Keratinocyte (primary cell): ENCODE measurements at regions not wholly inside any gene's neighbourhood (a gene's known extent, or its start where the extent isn't known, plus 50 kb on each side); places are given as distances from the start of the nearest gene placed in this dataset.

Experiments used
- DNase-seq: peaks from one replicate; pipeline ENCODE4 v3.0.0-alpha.2; 2011; ENCODE audit warnings: low read depth, missing footprints, low spot score
- FAIRE-seq: peaks from 2 replicates; lab custom pipeline; 2011; peaks lifted over from hg19 to GRCh38; lab: Jason Lieb, UNC
- H2AFZ ChIP-seq: 2 replicates; pipeline ENCODE4 v1.6.0; 2012; ENCODE audit warnings: low read length, control low read depth, inconsistent platforms; ENCODE audit not compliant: control insufficient read depth
- H3K27ac ChIP-seq: 2 replicates; pipeline ENCODE4 v1.5.1; 2011; ENCODE audit warnings: low read length; ENCODE audit not compliant: control insufficient read depth, insufficient read depth
- H3K27me3 ChIP-seq: 3 replicates; pipeline ENCODE4 v1.6.0; 2011; ENCODE audit warnings: low read length; ENCODE audit not compliant: control insufficient read depth, insufficient read depth; ENCODE audit errors: extremely low read depth
- H3K36me3 ChIP-seq, 2 experiments: 2 replicates in 1 of 2; 3 replicates in 1 of 2; pipeline ENCODE4 v1.5.1; 2011; ENCODE audit warnings: low read length in 2 of 2, mild to moderate bottlenecking in 1 of 2; ENCODE audit not compliant: control insufficient read depth in 2 of 2, insufficient read depth in 2 of 2; ENCODE audit errors: extremely low read depth in 1 of 2
- H3K4me1 ChIP-seq: 3 replicates; pipeline ENCODE4 v1.5.1; 2011; ENCODE audit warnings: low read length; ENCODE audit not compliant: control insufficient read depth, insufficient read depth; ENCODE audit errors: extremely low read depth
- H3K4me2 ChIP-seq: 3 replicates; pipeline ENCODE4 v1.6.0; 2011; ENCODE audit warnings: low read depth, low read length; ENCODE audit not compliant: control insufficient read depth, insufficient read depth; ENCODE audit errors: extremely low read depth
- H3K4me3 ChIP-seq, 3 experiments: fragments of 200-600 bp in 1 of 3; sonication (generic) in 1 of 3; 2 replicates in 2 of 3; 3 replicates in 1 of 3; pipeline ENCODE4 v1.5.1; 2011 to 2016; ENCODE audit warnings: low read length in 3 of 3, mild to moderate bottlenecking in 3 of 3, control low read depth in 2 of 3, inconsistent platforms in 1 of 3, low read depth in 1 of 3, mixed read lengths in 1 of 3, mixed run types in 1 of 3, moderate library complexity in 1 of 3; ENCODE audit not compliant: control insufficient read depth in 2 of 3, insufficient read depth in 2 of 3; ENCODE audit errors: extremely low read depth in 1 of 3
- H3K79me2 ChIP-seq: 2 replicates; pipeline ENCODE4 v1.6.0; 2012; ENCODE audit warnings: low read length; ENCODE audit not compliant: control insufficient read depth, insufficient read depth
- H3K9ac ChIP-seq: 3 replicates; pipeline ENCODE4 v1.6.0; 2011; ENCODE audit warnings: low read length; ENCODE audit not compliant: control insufficient read depth, insufficient read depth; ENCODE audit errors: extremely low read depth
- H3K9me1 ChIP-seq: 3 replicates; pipeline ENCODE4 v1.6.0; 2011; ENCODE audit warnings: low read length; ENCODE audit not compliant: control insufficient read depth, insufficient read depth; ENCODE audit errors: extremely low read depth
- H3K9me3 ChIP-seq: 2 replicates; pipeline ENCODE4 v1.5.1; 2012; ENCODE audit warnings: low read depth, low read length; ENCODE audit not compliant: control insufficient read depth
- H4K20me1 ChIP-seq: 3 replicates; pipeline ENCODE4 v1.6.0; 2011; ENCODE audit warnings: low read length; ENCODE audit not compliant: control insufficient read depth, insufficient read depth; ENCODE audit errors: extremely low read depth
- EZH2 ChIP-seq: IDR thresholded peaks from one replicate; pipeline ENCODE4 v1.6.1; 2012; ENCODE audit warnings: inconsistent platforms, mild to moderate bottlenecking, low read length, moderate library complexity
- dilution Hi-C: fragments of 300-500 bp; cut with MboI; formaldehyde crosslinking; loops from one replicate; pipeline ENCODE4 v1.7.0; 2020; ENCODE audit warnings: low sequenced_read_pairs; ENCODE audit not compliant: extremely low pct_ligation_motif_present
- TF ChIP-seq, protein P1 (sequence below), 3 experiments: IDR thresholded peaks in 1 of 3; conservative IDR thresholded peaks in 1 of 3; optimal IDR thresholded peaks in 1 of 3; 2 replicates in 2 of 3; 3 replicates in 1 of 3; pipeline versions ENCODE3 to v1.5.1; 2011; ENCODE audit warnings: low read length in 3 of 3, mild to moderate bottlenecking in 3 of 3, moderate library complexity in 2 of 3, control low read depth in 1 of 3, inconsistent platforms in 1 of 3; ENCODE audit not compliant: insufficient read depth in 2 of 3; ENCODE audit errors: extremely low read depth in 1 of 3

DNA sequence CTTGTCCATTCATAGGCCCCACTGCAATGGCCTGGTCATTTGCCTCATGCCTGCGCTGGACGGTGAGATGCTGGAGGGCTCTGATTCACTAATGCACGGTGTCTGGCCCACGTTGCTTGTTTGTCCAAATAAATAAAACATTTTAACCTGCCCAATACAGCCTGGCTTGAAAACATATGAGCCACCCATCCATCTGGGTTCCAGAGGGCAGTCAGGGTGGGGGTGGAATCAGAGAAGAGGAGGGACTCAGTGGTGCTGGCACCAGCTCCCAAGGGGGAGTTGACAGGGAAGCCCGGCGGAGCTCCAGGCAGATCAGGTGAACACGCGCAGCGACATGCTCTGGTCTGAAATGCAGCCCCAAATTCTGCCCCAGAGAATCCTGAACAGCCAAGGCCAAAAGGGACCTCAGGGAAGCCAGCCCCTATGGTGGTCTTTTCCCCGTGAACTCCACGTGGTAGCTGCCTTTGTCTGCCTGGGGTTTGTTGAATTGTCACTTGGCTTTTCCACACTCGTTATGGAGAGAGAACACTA is 265.2 kb downstream of the UACA start:
- Histone ChIP-seq H4K20me1 (peaks cover 11% of the 10 kb centered on the region), H3K4me2 (no peak overlapping the region), H3K4me3 (no peak overlapping the region), H3K79me2 (no peaks in the 10 kb centered on the region), H3K9me3 (no peaks in the 10 kb centered on the region), H3K9me1 (peaks cover 2% of the 10 kb centered on the region), H2AFZ (no peak overlapping the region), H3K27ac (no peak overlapping the region), H3K27me3 (peaks cover 55% of the 10 kb centered on the region), H3K9ac (no peak overlapping the region), H3K4me1 (peaks cover 30% of the 10 kb centered on the region), H3K36me3 (no peaks in the 10 kb centered on the region)
- dilution Hi-C loops = no loop called here
- TF ChIP-seq, protein P1, sequence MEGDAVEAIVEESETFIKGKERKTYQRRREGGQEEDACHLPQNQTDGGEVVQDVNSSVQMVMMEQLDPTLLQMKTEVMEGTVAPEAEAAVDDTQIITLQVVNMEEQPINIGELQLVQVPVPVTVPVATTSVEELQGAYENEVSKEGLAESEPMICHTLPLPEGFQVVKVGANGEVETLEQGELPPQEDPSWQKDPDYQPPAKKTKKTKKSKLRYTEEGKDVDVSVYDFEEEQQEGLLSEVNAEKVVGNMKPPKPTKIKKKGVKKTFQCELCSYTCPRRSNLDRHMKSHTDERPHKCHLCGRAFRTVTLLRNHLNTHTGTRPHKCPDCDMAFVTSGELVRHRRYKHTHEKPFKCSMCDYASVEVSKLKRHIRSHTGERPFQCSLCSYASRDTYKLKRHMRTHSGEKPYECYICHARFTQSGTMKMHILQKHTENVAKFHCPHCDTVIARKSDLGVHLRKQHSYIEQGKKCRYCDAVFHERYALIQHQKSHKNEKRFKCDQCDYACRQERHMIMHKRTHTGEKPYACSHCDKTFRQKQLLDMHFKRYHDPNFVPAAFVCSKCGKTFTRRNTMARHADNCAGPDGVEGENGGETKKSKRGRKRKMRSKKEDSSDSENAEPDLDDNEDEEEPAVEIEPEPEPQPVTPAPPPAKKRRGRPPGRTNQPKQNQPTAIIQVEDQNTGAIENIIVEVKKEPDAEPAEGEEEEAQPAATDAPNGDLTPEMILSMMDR (optimal IDR thresholded peaks at IDR 0.05 in 1 of 3, IDR thresholded peaks at IDR 0.05 in 1 of 3, conservative IDR thresholded peaks at IDR 0.05 in 1 of 3; ENCODE audit: extremely low read depth in 1 of 3, insufficient read depth in 2 of 3, low read length in 3 of 3) = no peak
- no peak for TF ChIP-seq EZH2
- no peak for DNase-seq
- FAIRE-seq = no peak

DNA sequence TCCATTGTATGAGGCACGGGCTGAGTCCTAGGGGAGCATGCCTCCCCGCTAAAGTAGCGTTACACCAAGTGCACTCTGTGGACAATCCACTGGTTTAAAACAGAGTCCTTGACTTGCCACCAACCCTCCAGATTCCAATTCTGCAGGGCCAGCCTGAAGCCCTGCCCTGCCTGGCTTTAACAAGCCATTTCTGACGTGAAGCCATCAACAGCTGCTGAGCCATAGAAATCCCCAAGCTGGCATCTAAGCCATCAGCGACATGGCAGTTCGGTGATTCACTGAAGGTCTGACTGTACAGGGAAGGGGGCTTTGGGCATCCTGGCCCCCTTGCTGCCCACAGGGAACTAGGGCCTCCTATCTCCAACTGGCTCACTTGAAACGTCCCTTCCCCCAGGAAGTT is 265.7 kb downstream of the UACA start:
- Histone ChIP-seq H3K9me3 (no peaks in the 10 kb centered on the region), H3K27me3 (peaks cover 50% of the 10 kb centered on the region), H3K9ac (no peak overlapping the region), H3K4me2 (no peak overlapping the region), H3K79me2 (no peaks in the 10 kb centered on the region), H4K20me1 (peaks cover 11% of the 10 kb centered on the region), H3K27ac (no peak overlapping the region), H3K4me3 (no peak overlapping the region), H3K4me1 (peaks cover 35% of the 10 kb centered on the region), H2AFZ (no peak overlapping the region), H3K36me3 (no peaks in the 10 kb centered on the region), H3K9me1 (peaks cover 2% of the 10 kb centered on the region)
- dilution Hi-C loops = no loop called here
- DNase-seq (no peak), FAIRE-seq (no peak)
- no peak for TF ChIP-seq EZH2
- TF ChIP-seq, protein P1 (optimal IDR thresholded peaks at IDR 0.05 in 1 of 3, IDR thresholded peaks at IDR 0.05 in 1 of 3, conservative IDR thresholded peaks at IDR 0.05 in 1 of 3; ENCODE audit: extremely low read depth in 1 of 3, insufficient read depth in 2 of 3, low read length in 3 of 3) = no peak
